ENCODE measurements at regions not wholly inside any gene's neighbourhood (a gene's known extent, or its start where the extent isn't known, plus 50 kb on each side); places are given as distances from the start of the nearest gene placed in this dataset.

DNA sequence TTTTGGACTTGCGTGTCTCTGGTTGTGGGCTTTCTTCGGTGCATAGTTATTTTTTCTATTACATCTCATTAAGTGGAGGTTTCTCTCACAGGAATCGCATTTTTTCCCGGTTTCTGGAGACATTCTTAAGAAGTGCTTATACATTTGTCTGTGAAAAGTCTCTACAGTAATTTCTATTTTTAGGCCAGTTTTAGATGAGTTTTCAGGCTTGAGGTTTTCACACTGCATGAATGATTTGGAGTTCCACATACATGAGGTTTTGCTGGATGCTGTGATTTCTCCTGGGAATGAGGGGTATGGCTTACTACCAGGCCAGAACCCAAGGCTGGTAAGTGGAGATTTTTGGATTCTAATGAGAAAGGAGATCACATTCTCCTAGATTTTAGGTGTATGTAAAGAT, 422.6 kb upstream of the SLIT2 start (continued):
- no peak for TF ChIP-seq SMAD1 (IDR thresholded peaks at IDR 0.05; ENCODE audit: low read depth, partially characterized antibody)

DNA sequence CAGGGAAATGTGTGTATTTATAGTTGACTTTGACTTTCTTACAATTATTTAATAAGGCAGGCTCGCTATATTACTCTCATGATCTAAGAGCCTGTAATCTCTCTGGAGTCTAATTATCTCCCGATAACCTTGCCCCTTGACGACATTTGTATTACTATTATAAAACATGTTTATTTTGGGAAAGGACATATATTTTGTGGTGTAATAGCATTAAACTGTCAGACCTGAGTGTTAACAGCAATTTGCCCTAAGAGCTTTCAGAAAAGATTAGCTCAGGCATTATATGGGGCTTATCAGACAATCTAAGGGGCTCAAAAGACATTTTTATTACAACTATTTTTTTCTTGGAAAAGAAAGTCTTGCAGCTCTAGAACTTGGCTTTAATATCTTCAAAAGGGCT, 427.9 kb upstream of the SLIT2 start:
- FAIRE-seq: no peak
- ChIA-PET RAD21 (ENCODE audit: unreplicated experiment) (no interaction called here), POLR2A (no interaction called here), CTCF (no interaction called here), SMC1A (ENCODE audit: uncharacterized antibody, unreplicated experiment) (no interaction called here)
- no peaks in the 10 kb centered on the region for H3K27me3 ChIP-seq (replicated peaks in 1 of 2; ENCODE audit: control insufficient read depth in 2 of 2, insufficient read depth in 2 of 2, low read length in 1 of 2)
- in situ Hi-C loops (cut with MboI): no loop called here
- H3K36me3 ChIP-seq (ENCODE audit: control insufficient read depth in 2 of 2, insufficient read depth in 2 of 2, low read length in 1 of 2): no peaks in the 10 kb centered on the region
- no peak overlapping the region for H3K27ac ChIP-seq (ENCODE audit: control insufficient read depth, insufficient read depth)
- H4K20me1 ChIP-seq (ENCODE audit: control insufficient read depth, insufficient read depth): no peaks in the 10 kb centered on the region
- no peak for DNase-seq (ENCODE audit: low read depth, low spot score)
- H3K4me2 ChIP-seq (ENCODE audit: control insufficient read depth, insufficient read depth): no peak overlapping the region
- H3K9ac ChIP-seq (ENCODE audit: control insufficient read depth, insufficient read depth, low read length): no peak overlapping the region
- intact Hi-C loops (cut with micrococcal nuclease; ENCODE audit: unreplicated experiment): no loop called here
- H2AFZ ChIP-seq (ENCODE audit: control insufficient read depth, low read depth, low read length): no peak overlapping the region
- WGBS (ENCODE audit: insufficient coverage, insufficient replicate concordance, low lambda C conversion rate, missing lambda C conversion rate): 48% methylated on average over 3 of the region's 3 CpGs
- no peak overlapping the region for H3K4me3 ChIP-seq
- H3K79me2 ChIP-seq (ENCODE audit: control insufficient read depth, insufficient read depth, low read length): no peaks in the 10 kb centered on the region
- ATAC-seq: no peak
- no TSS peak for BruUV-seq (replicated peaks)
- no peaks in the 10 kb centered on the region for H3K4me1 ChIP-seq (ENCODE audit: control insufficient read depth, insufficient read depth, low read length)
- H3K9me3 ChIP-seq (replicated peaks; ENCODE audit: control insufficient read depth, insufficient read depth, low read length): no peaks in the 10 kb centered on the region
- no peak for TF ChIP-seq ZNF24 (IDR thresholded peaks at IDR 0.05)
- no peak for TF ChIP-seq SREBF2 (IDR thresholded peaks at IDR 0.05; ENCODE audit: low read length)
- no peak for TF ChIP-seq ESRRA (IDR thresholded peaks at IDR 0.05; ENCODE audit: low read length)
- TF ChIP-seq POU2F2 (IDR thresholded peaks at IDR 0.05; ENCODE audit: borderline replicate concordance, low read depth, low read length): no peak
- TF ChIP-seq, protein P1, sequence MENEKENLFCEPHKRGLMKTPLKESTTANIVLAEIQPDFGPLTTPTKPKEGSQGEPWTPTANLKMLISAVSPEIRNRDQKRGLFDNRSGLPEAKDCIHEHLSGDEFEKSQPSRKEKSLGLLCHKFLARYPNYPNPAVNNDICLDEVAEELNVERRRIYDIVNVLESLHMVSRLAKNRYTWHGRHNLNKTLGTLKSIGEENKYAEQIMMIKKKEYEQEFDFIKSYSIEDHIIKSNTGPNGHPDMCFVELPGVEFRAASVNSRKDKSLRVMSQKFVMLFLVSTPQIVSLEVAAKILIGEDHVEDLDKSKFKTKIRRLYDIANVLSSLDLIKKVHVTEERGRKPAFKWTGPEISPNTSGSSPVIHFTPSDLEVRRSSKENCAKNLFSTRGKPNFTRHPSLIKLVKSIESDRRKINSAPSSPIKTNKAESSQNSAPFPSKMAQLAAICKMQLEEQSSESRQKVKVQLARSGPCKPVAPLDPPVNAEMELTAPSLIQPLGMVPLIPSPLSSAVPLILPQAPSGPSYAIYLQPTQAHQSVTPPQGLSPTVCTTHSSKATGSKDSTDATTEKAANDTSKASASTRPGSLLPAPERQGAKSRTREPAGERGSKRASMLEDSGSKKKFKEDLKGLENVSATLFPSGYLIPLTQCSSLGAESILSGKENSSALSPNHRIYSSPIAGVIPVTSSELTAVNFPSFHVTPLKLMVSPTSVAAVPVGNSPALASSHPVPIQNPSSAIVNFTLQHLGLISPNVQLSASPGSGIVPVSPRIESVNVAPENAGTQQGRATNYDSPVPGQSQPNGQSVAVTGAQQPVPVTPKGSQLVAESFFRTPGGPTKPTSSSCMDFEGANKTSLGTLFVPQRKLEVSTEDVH (IDR thresholded peaks at IDR 0.05; ENCODE audit: low read depth, partially characterized antibody): no peak
- TF ChIP-seq EZH2 (IDR thresholded peaks at IDR 0.05; ENCODE audit: borderline replicate concordance, control insufficient read depth, low read depth, low read length): no peak
- no peak for TF ChIP-seq RUNX3 (IDR thresholded peaks at IDR 0.05; ENCODE audit: low read length)
- TF ChIP-seq NFIC (IDR thresholded peaks at IDR 0.05; ENCODE audit: low read depth, low read length): no peak
- no peak for TF ChIP-seq FOXM1 (IDR thresholded peaks at IDR 0.05; ENCODE audit: low read depth, low read length)
- TF ChIP-seq ATF7 (IDR thresholded peaks at IDR 0.05; ENCODE audit: low read depth): no peak
- TF ChIP-seq, protein P2, sequence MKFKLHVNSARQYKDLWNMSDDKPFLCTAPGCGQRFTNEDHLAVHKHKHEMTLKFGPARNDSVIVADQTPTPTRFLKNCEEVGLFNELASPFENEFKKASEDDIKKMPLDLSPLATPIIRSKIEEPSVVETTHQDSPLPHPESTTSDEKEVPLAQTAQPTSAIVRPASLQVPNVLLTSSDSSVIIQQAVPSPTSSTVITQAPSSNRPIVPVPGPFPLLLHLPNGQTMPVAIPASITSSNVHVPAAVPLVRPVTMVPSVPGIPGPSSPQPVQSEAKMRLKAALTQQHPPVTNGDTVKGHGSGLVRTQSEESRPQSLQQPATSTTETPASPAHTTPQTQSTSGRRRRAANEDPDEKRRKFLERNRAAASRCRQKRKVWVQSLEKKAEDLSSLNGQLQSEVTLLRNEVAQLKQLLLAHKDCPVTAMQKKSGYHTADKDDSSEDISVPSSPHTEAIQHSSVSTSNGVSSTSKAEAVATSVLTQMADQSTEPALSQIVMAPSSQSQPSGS (IDR thresholded peaks at IDR 0.05; ENCODE audit: low read length): no peak
- no peak for TF ChIP-seq SRF (IDR thresholded peaks at IDR 0.05; ENCODE audit: low read depth in 2 of 2, low read length in 2 of 2)
- TF ChIP-seq CBX5 (IDR thresholded peaks at IDR 0.05; ENCODE audit: low read depth): no peak

Measured in GM12878 (cell line).